K562 (cell line): ENCODE measurements at regions not wholly inside any gene's neighbourhood (a gene's known extent, or its start where the extent isn't known, plus 50 kb on each side); places are given as distances from the start of the nearest gene placed in this dataset.

Experiments
- ATAC-seq: fragments of 200-7000 bp; cut with Tn5 transposase; 3 replicates; pipeline ENCODE4 v1.9.1; 2020; ENCODE audit warnings: moderate library complexity
- BruUV-seq: library from RNA; stranded (reverse); fragments of 400-500 nt; replicated peaks from 2 replicates; lab custom pipeline; 2021; lab: Mats Ljungman, UMichigan
- CTCF ChIA-PET: fragments of 300-600 bp; formaldehyde crosslinking; extraction: SDS; loops from one replicate; lab custom pipeline; 2021; ENCODE audit warnings: low intra/inter-chr PET ratio; lab: Yijun Ruan, JAX
- POLR2A ChIA-PET: fragments of 300-600, 350-650 bp; sonication (Branson Sonifier 250); formaldehyde crosslinking; extraction: SDS; loops from one replicate; lab custom pipeline; 2021; ENCODE audit warnings: antibody characterized with exemption, inconsistent platforms; lab: Yijun Ruan, JAX
- DNase-seq, 4 experiments: peaks; one replicate each; pipeline versions ENCODE4 v3.0.0 to v3.0.0-alpha.2; 2011 to 2018; ENCODE audit warnings: low spot score in 3 of 4, mixed read lengths in 3 of 4; ENCODE audit errors: extremely low read depth in 1 of 4
- FAIRE-seq: peaks from 2 replicates; lab custom pipeline; 2011; peaks lifted over from hg19 to GRCh38; lab: Jason Lieb, UNC
- H2AFZ ChIP-seq: 2 replicates; pipeline ENCODE4 v1.6.0; 2011; ENCODE audit warnings: low read depth, low read length, control low read depth, inconsistent platforms
- H3K27ac ChIP-seq: fragments of 200-600 bp; 3 replicates; pipeline ENCODE4 v1.8.0; 2011; ENCODE audit warnings: low read depth, mild to moderate bottlenecking, control low read depth, inconsistent platforms, low read length, moderate library complexity, mixed read lengths; ENCODE audit errors: extremely low read depth
- H3K27me3 ChIP-seq, 2 experiments: fragments of 300-600 bp in 1 of 2; 2 replicates in 1 of 2; 3 replicates in 1 of 2; pipeline versions ENCODE4 v1.6.0 to v1.8.0; 2011; ENCODE audit warnings: inconsistent platforms in 2 of 2, low read length in 2 of 2, mild to moderate bottlenecking in 1 of 2, mixed read lengths in 1 of 2, moderate library complexity in 1 of 2; ENCODE audit not compliant: control insufficient read depth in 2 of 2, insufficient read depth in 2 of 2
- H3K36me3 ChIP-seq: fragments of 300-600 bp; 3 replicates; pipeline ENCODE4 v1.8.0; 2011; ENCODE audit warnings: mild to moderate bottlenecking, low read length, inconsistent platforms; ENCODE audit not compliant: control insufficient read depth, insufficient read depth
- H3K4me1 ChIP-seq, 2 experiments: fragments of 200-600 bp in 1 of 2; replicated peaks in 1 of 2; 2 replicates in 1 of 2; 3 replicates in 1 of 2; pipeline versions ENCODE4 v1.5.1 to v1.8.0; 2011; ENCODE audit warnings: inconsistent platforms in 2 of 2, low read length in 2 of 2, mild to moderate bottlenecking in 1 of 2, mixed read lengths in 1 of 2, moderate library complexity in 1 of 2; ENCODE audit not compliant: control insufficient read depth in 2 of 2, insufficient read depth in 2 of 2
- H3K4me2 ChIP-seq: 2 replicates; pipeline ENCODE4 v1.6.1; 2011; ENCODE audit warnings: low read length, control low read depth, inconsistent platforms, mixed read lengths; ENCODE audit not compliant: insufficient read depth
- H3K4me3 ChIP-seq: fragments of 200-600 bp; sonication (generic), shearing (Covaris generic); 2 replicates; pipeline ENCODE4 v1.5.1; 2016; ENCODE audit warnings: control low read depth, inconsistent platforms
- H3K79me2 ChIP-seq: fragments of 200-600 bp; 3 replicates; pipeline ENCODE4 v1.8.0; 2011; ENCODE audit warnings: low read length, inconsistent platforms; ENCODE audit not compliant: control insufficient read depth, insufficient read depth
- H3K9ac ChIP-seq, 2 experiments: 2 replicates each; pipeline versions ENCODE4 v1.6.0 to v1.6.1; 2011; ENCODE audit warnings: low read depth in 2 of 2, low read length in 2 of 2, control low read depth in 1 of 2, inconsistent platforms in 1 of 2, mild to moderate bottlenecking in 1 of 2, mixed read lengths in 1 of 2; ENCODE audit not compliant: insufficient read depth in 1 of 2
- H3K9me1 ChIP-seq: one replicate; pipeline ENCODE4 v1.6.0; 2011; ENCODE audit warnings: inconsistent platforms, mild to moderate bottlenecking, low read length, moderate library complexity; ENCODE audit not compliant: control insufficient read depth, insufficient read depth
- H3K9me3 ChIP-seq: replicated peaks from 2 replicates; pipeline ENCODE4 v1.5.1; 2011; ENCODE audit warnings: low read depth, low read length, inconsistent platforms; ENCODE audit not compliant: control insufficient read depth, insufficient read depth
- H4K20me1 ChIP-seq: replicated peaks from 2 replicates; pipeline ENCODE4 v1.6.1; 2011; ENCODE audit warnings: low read length, inconsistent platforms, mixed read lengths; ENCODE audit not compliant: control insufficient read depth, insufficient read depth
- CHD4 ChIP-seq: fragments of 200-600 bp; sonication (generic); IDR thresholded peaks from 3 replicates; pipeline ENCODE4 v1.6.1; 2012; ENCODE audit warnings: low read depth, mild to moderate bottlenecking, mixed read lengths, low read length, inconsistent platforms; ENCODE audit not compliant: insufficient read depth, insufficient replicate concordance, poor library complexity, severe bottlenecking
- FOXM1 ChIP-seq, 2 experiments: fragments of 450-650 bp in 1 of 2; sonication (generic) in 1 of 2; formaldehyde crosslinking in 1 of 2; IDR thresholded peaks; 2 replicates each; pipeline versions ENCODE4 v1.6.1 to v1.9.0; 2017 to 2022; ENCODE audit warnings: low read depth in 2 of 2, mild to moderate bottlenecking in 2 of 2, missing genetic modification reagents in 1 of 2, moderate library complexity in 1 of 2
- WGBS: fragments of 100-300 bp; shearing (Covaris generic); methylation state at CpG from one replicate; pipeline ENCODE4 v1.1.6; 2016; ENCODE audit warnings: low coverage, mixed read lengths; ENCODE audit not compliant: insufficient coverage; ENCODE audit errors: missing lambda C conversion rate; 5-methylcytosine and 5-hydroxymethylcytosine counted together
- in situ Hi-C: fragments of 300-500 bp; cut with MboI; formaldehyde crosslinking; loops from 4 replicates; pipeline ENCODE4 v1.15.0; 2018; ENCODE audit warnings: inconsistent platforms, mixed read lengths
- intact Hi-C: fragments of 100-400 bp; cut with micrococcal nuclease; formaldehyde crosslinking; loops from 2 replicates; pipeline ENCODE4 v1.14.2; 2022
- TF ChIP-seq, protein P1 (sequence below), 3 experiments: fragments of 200-800 bp in 1 of 3; fragments of 250-450 bp in 1 of 3; fragments of 450-650 bp in 1 of 3; sonication (Bioruptor Pico) in 1 of 3; sonication (Bioruptor generic) in 1 of 3; formaldehyde crosslinking in 1 of 3; IDR thresholded peaks; 2 replicates each; pipeline versions ENCODE4 v1.6.1 to v1.8.0; 2016 to 2022; ENCODE audit warnings: mild to moderate bottlenecking in 2 of 3, missing genetic modification characterization in 2 of 3, missing compliant biosample characterization in 1 of 3, moderate library complexity in 1 of 3
- TF ChIP-seq, protein P2 (sequence below): fragments of 450-650 bp; formaldehyde crosslinking; IDR thresholded peaks from 2 replicates; pipeline ENCODE4 v1.4.0; 2022; ENCODE audit warnings: missing genetic modification characterization

DNA sequence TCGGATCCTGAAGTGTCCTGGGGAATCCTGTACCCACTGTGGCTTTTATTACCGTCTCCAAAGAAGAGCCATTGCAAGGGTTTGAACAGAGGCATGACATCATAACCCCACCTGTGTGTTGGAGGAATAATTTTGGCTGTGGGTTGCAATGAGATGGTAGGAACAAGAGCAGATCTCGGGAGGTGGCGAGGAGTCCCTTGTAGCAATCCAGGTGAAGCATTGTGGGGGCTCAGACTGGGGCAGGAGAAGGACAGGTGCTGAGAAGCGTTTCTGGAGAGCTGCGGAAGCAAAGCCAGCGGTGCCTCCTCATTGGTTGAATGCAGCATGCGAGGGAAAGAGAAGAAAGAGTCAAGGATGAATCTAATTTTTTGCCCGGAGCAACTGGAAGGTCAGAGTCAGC, 382.4 kb downstream of the EFNB2 start:
- Histone ChIP-seq H3K9me3 (no peaks in the 10 kb centered on the region), H3K9me1 (no peaks in the 10 kb centered on the region), H3K4me2 (no peak overlapping the region)
- TF ChIP-seq FOXM1 (IDR thresholded peaks at IDR 0.05; ENCODE audit: low read depth), result no peak
- TF ChIP-seq FOXM1 (CRISPR knock-in tag; IDR thresholded peaks at IDR 0.05; ENCODE audit: low read depth), result no peak
- TF ChIP-seq, protein P1, sequence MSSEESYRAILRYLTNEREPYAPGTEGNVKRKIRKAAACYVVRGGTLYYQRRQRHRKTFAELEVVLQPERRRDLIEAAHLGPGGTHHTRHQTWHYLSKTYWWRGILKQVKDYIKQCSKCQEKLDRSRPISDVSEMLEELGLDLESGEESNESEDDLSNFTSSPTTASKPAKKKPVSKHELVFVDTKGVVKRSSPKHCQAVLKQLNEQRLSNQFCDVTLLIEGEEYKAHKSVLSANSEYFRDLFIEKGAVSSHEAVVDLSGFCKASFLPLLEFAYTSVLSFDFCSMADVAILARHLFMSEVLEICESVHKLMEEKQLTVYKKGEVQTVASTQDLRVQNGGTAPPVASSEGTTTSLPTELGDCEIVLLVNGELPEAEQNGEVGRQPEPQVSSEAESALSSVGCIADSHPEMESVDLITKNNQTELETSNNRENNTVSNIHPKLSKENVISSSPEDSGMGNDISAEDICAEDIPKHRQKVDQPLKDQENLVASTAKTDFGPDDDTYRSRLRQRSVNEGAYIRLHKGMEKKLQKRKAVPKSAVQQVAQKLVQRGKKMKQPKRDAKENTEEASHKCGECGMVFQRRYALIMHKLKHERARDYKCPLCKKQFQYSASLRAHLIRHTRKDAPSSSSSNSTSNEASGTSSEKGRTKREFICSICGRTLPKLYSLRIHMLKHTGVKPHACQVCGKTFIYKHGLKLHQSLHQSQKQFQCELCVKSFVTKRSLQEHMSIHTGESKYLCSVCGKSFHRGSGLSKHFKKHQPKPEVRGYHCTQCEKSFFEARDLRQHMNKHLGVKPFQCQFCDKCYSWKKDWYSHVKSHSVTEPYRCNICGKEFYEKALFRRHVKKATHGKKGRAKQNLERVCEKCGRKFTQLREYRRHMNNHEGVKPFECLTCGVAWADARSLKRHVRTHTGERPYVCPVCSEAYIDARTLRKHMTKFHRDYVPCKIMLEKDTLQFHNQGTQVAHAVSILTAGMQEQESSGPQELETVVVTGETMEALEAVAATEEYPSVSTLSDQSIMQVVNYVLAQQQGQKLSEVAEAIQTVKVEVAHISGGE (CRISPR knock-in tag; IDR thresholded peaks at IDR 0.05), result no peak
- TF ChIP-seq, protein P2, sequence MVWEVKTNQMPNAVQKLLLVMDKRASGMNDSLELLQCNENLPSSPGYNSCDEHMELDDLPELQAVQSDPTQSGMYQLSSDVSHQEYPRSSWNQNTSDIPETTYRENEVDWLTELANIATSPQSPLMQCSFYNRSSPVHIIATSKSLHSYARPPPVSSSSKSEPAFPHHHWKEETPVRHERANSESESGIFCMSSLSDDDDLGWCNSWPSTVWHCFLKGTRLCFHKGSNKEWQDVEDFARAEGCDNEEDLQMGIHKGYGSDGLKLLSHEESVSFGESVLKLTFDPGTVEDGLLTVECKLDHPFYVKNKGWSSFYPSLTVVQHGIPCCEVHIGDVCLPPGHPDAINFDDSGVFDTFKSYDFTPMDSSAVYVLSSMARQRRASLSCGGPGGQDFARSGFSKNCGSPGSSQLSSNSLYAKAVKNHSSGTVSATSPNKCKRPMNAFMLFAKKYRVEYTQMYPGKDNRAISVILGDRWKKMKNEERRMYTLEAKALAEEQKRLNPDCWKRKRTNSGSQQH, result no peak
- TF ChIP-seq CHD4, result no peak
- TF ChIP-seq, all 486 proteins: peak for 0
- no peak overlapping the region for H3K4me3 ChIP-seq
- in situ Hi-C loops (no loop called here), intact Hi-C loops (no loop called here)
- no TSS peak for BruUV-seq
- H4K20me1 ChIP-seq, result no peaks in the 10 kb centered on the region
- FAIRE-seq (no peak), DNase-seq (no peak), ATAC-seq (no peak)
- no peaks in the 10 kb centered on the region for H3K4me1 ChIP-seq
- CTCF ChIA-PET, result no interaction called here
- no peak overlapping the region for H2AFZ ChIP-seq
- no peak overlapping the region for H3K27ac ChIP-seq
- no peaks in the 10 kb centered on the region for H3K79me2 ChIP-seq
- no peak overlapping the region for H3K9ac ChIP-seq
- no peaks in the 10 kb centered on the region for H3K36me3 ChIP-seq
- no peaks in the 10 kb centered on the region for H3K27me3 ChIP-seq
- POLR2A ChIA-PET, result no interaction called here
- WGBS, result 0% methylated on average over 6 of the region's 9 CpGs
